ENCODE measurements at regions not wholly inside any gene's neighbourhood (a gene's known extent, or its start where the extent isn't known, plus 50 kb on each side); places are given as distances from the start of the nearest gene placed in this dataset.

- TF ChIP-seq, protein P1, sequence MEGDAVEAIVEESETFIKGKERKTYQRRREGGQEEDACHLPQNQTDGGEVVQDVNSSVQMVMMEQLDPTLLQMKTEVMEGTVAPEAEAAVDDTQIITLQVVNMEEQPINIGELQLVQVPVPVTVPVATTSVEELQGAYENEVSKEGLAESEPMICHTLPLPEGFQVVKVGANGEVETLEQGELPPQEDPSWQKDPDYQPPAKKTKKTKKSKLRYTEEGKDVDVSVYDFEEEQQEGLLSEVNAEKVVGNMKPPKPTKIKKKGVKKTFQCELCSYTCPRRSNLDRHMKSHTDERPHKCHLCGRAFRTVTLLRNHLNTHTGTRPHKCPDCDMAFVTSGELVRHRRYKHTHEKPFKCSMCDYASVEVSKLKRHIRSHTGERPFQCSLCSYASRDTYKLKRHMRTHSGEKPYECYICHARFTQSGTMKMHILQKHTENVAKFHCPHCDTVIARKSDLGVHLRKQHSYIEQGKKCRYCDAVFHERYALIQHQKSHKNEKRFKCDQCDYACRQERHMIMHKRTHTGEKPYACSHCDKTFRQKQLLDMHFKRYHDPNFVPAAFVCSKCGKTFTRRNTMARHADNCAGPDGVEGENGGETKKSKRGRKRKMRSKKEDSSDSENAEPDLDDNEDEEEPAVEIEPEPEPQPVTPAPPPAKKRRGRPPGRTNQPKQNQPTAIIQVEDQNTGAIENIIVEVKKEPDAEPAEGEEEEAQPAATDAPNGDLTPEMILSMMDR (IDR thresholded peaks at IDR 0.05) = no peak
- TF ChIP-seq POLR2A (IDR thresholded peaks at IDR 0.05) = no peak
- no peak for TF ChIP-seq EP300 (IDR thresholded peaks at IDR 0.05)
Observed at GRCh38 chr10:120042705-120043104, 150.2 kb downstream of the SEC23IP start.

Data from tibial nerve (tissue), 4 donors.